HG02852 (cell line): ENCODE measurements at regions not wholly inside any gene's neighbourhood (a gene's known extent, or its start where the extent isn't known, plus 50 kb on each side); places are given as distances from the start of the nearest gene placed in this dataset.
"Not testable (repeated sequence)": the region's sequence is repeated elsewhere in the genome, so short reads cannot be mapped to it uniquely, and the experiment has no call there.

Experiments used
- ATAC-seq: cut with Tn5 transposase; IDR thresholded peaks from one replicate; pipeline ENCODE4 v1.9.1; 2021; ENCODE audit warnings: mild to moderate bottlenecking, moderate library complexity; ENCODE audit not compliant: unreplicated experiment

- no peak for ATAC-seq
Observed at GRCh38 chr17:13102477-13102876, 84.7 kb upstream of the ELAC2 start.

GRCh38 chr17:13099926-13100325 is 82.1 kb upstream of the ELAC2 start:
- no peak for ATAC-seq

DNA sequence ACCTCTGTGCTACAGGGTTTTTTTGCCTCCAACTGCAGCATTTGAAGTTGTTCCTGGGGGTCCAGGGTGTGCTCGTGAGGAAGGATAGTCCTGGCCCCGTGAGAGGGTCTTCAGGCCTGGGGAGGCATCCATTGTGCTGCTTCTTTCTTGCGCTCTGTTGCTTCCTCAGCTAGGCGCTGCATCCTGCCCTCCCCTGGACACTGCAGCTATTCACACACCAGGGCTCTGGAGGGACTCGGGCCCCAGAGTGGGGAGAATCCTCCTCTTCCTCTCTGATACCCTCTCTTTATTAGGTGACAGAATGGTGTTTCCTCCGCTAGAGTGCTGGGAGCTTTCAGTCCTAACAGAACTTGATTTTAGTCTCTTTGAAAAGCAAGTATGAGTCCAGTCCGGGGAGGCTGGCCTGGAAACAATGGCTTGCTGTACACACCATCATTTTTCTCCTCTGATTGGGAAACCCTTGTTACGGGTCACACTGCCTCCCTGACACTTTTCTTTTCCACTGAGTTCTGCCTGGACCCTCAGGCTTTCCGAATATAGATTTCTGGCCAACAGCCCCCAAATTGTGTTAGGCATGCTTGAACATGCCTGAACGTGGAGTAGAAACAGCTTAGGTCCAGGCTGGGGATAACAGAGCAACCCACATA is 81.4 kb upstream of the ELAC2 start:
- no peak for ATAC-seq

GRCh38 chr17:13096291-13096690 is 78.5 kb upstream of the ELAC2 start:
- ATAC-seq, result no peak

DNA sequence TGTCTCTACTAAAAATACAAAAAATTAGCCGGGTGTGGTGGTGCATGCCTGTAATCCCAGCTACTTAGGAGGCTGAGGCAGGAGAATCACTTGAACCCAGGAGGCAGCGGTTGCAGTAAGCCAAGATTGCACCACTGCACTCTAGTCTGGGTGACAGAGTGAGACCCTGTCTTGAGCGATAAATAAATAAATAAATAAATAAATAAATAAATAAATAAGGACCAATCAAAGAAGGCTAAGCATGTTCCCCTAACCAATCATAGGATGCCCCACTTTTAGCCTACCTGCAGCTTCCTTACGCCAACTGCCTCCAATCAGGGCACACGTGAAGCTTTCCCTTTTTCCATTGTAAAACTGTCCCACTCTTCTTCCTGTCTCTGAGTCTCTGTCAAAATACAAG is 74.2 kb upstream of the ELAC2 start:
- ATAC-seq, result not testable (repeated sequence)

DNA sequence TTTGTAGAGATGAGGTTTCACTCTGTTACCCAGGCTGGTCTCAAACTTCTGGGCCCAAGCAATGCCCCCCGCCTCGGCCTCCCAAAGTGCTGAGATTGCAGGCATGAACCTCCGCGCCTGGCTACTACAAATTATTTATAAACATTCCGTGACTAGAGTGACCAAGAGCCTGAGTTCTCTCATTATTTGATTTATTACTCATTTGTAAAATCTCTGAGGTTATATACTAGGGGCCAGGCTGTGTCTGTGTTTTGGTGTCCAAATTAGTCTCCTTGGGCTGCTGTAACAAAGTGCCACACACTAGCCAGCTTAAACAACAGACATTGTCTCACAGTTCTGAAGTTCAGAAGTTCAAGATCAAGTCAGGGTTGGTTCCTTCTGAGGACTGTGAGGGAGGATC is 70.8 kb upstream of the ELAC2 start:
- no peak for ATAC-seq

DNA sequence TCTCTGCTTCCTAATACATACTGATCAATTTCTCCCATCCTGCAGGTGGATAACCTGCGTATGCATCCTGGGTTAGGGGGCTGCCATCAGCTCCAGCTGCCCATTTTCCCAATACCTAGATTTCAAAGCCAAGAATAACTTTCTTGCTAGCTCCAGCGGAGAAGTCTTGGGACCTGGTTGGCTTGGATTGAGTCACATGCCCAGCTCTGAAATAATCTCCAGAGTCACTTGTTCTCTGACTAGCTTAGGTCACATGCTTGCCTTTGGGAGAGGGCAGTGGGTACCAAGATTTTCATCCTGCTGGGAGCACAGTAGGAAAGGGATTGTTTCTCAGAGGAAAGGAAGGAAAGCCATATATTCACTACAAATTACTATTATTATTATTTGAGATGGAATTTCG is 70.0 kb upstream of the ELAC2 start:
- ATAC-seq, result no peak

DNA sequence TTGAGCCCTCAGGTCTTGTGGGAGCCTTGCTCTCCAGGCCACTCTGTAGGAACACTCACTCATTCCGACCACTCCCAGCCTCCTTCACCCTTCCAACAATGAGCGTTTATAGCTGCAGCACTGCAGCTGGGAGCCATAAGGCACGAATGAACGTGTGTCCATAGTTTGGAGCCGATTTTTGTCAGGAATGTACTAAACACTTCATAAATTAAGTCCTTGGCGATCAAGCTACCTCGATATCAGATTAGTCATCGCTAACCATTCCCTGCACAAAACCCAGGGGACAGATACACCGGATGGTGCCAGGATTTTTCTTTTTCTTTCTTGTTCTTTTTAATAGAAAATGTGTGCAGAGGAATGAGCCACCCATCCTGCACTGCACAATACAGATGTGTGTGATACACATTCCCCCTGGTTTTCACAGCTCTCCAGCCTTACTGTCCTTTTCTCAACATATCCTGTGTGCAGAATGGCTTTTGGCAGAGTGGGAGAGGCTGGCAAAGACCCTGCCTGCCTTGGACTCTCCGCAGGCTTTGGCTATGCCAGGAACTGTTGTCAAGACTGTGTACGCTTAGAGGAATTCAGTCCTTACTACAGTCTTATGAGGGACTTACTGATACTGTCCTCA is 68.4 kb upstream of the ELAC2 start:
- no peak for ATAC-seq

DNA sequence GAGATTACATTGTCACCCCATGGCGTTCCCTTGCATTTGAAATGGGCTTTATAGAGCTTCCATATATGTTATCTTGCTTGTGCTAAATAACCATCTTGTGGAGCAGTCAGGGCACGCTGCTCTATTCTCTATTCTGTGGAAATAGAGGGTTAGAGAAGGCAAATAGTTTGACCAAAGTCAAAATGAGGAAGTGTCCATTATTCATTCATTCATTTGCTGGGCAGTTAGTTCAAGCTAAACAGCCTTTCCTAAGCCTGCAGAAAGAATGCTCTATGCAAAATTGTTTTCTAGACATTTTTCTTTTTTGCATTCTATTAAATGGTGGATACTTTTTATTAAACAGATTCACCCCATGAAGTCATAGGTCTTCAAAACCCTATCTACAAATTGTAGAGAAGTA is 67.8 kb upstream of the ELAC2 start:
- no peak for ATAC-seq

- no peak for ATAC-seq
Observed at GRCh38 chr17:13084420-13084819, 66.6 kb upstream of the ELAC2 start.

DNA sequence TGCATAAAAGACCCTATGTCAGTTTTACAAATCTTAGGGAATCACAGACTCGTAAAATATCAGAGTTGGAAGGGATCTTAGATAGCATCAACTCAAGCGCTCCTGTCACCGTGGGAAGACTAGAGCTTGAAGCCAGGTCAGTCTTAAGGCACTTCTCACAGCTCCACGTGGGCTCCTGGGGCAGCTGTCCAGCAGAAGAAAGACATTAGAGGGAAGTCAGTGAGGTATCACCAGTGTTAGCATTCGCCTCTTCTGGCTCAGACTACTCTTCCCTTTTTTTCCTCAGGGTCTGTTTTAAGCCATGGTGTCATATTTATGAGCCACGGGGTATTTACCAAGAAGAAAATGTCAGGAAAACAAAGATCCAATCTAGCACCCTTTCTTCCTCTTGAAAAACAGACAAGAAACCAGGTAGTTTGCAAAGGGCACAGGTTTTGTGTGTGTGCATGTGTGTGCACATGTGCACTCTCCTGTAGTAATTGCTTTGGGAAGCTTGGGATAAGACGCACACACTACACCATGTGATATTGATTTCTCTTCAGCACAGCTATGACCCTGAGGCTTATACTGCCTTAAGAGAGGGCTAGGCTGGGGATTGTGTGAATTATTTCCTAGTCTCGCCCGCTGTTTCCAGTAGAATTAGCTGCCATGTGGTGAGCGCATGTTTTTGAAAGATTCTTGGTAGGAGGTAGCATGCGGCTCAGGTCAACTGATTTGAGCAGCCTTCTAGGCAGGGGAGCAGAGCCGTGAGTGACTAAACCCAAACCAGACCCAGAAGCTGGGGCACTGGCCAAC is 61.0 kb upstream of the ELAC2 start:
- no peak for ATAC-seq

DNA sequence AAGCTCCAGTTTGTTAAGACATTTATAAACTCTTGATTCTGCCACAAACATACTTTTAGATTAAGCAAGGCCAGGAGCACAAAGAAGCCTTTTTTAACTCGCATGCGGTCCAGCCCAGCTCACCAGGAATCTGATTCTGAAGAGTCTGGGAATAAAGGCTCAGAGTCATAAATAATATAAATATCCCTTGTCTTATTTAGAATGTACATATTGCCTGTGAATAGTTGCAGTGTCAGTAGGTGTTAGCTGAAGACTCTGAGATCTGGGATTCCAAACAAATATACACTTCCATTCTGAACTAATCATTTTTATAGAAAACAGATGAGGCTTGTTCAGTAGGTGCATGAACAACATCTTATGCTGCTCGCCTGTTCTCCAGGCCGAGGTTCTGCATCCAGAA is 59.1 kb upstream of the ELAC2 start:
- no peak for ATAC-seq

GRCh38 chr17:13074026-13074425 is 56.2 kb upstream of the ELAC2 start:
- ATAC-seq, result no peak

- ATAC-seq, result peak; percentile 43
Observed at GRCh38 chr17:13073018-13073417, 55.2 kb upstream of the ELAC2 start.

- ATAC-seq, result no peak
Observed at GRCh38 chr17:13070732-13071131, 52.9 kb upstream of the ELAC2 start.

DNA sequence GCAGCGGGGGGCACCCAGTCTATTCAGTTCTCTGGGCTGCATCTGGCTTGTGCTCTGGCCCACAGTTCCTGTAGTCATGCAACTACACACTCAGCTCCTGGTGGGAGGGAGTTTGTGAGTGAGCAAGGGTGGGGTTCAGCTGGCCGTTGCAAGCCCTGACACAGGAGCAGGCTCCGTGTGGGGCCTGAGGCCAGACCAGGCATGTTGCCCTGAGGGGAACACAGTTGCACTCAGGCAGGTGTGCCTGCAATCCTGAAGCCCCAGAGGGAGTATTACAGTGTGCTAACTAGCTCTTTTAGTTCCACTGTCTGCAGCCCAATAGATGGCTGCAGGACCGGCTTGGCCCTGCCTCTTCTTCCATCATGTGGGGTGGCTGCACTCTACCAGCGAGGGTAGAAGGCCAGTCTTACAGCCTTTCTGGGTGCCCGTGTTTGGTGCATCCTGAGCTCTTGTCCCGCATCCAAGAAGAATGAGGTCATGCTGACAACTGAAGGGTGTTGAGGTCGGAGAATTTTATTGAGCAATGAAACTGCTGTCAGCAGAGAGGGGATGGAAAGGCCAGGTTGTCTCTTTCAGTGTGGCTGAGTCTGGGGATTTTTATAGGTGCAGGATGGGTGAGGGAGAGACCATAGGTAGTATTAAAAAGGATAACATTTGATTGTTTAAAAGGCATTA is 49.9 kb upstream of the ELAC2 start:
- ATAC-seq, result no peak
